ENCODE measurements at regions not wholly inside any gene's neighbourhood (a gene's known extent, or its start where the extent isn't known, plus 50 kb on each side); places are given as distances from the start of the nearest gene placed in this dataset.

GRCh38 chr10:78494179-78494578 is 460.5 kb downstream of the RPS24 start:
- TF ChIP-seq, protein P1, sequence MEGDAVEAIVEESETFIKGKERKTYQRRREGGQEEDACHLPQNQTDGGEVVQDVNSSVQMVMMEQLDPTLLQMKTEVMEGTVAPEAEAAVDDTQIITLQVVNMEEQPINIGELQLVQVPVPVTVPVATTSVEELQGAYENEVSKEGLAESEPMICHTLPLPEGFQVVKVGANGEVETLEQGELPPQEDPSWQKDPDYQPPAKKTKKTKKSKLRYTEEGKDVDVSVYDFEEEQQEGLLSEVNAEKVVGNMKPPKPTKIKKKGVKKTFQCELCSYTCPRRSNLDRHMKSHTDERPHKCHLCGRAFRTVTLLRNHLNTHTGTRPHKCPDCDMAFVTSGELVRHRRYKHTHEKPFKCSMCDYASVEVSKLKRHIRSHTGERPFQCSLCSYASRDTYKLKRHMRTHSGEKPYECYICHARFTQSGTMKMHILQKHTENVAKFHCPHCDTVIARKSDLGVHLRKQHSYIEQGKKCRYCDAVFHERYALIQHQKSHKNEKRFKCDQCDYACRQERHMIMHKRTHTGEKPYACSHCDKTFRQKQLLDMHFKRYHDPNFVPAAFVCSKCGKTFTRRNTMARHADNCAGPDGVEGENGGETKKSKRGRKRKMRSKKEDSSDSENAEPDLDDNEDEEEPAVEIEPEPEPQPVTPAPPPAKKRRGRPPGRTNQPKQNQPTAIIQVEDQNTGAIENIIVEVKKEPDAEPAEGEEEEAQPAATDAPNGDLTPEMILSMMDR (IDR thresholded peaks at IDR 0.05), result no peak
- no peak for TF ChIP-seq POLR2A (IDR thresholded peaks at IDR 0.05)
